Natural killer cell (primary cell): ENCODE measurements at regions not wholly inside any gene's neighbourhood (a gene's known extent, or its start where the extent isn't known, plus 50 kb on each side); places are given as distances from the start of the nearest gene placed in this dataset.

Source experiments
- ATAC-seq, 3 donors: fragments of 150-1000 bp in 2 of 3; fragments of 200-7000 bp in 1 of 3; cut with Tn5 transposase; 1 replicate in 1 of 3; 2 replicates in 2 of 3; pipeline ENCODE4 v1.10.0; 2021; ENCODE audit warnings: mild to moderate bottlenecking in 2 of 3, moderate library complexity in 2 of 3
- DNase-seq, 2 donors: peaks; one replicate each; pipeline versions ENCODE4 v3.0.0 to v3.0.0-alpha.2; 2013 to 2021; ENCODE audit warnings: mixed read lengths in 1 of 2
- H3K27ac ChIP-seq: one replicate; pipeline ENCODE4 v1.5.1; 2013; ENCODE audit warnings: mild to moderate bottlenecking, low read length
- H3K27me3 ChIP-seq: one replicate; pipeline ENCODE4 v1.6.1; 2013; ENCODE audit warnings: low read length; ENCODE audit not compliant: control insufficient read depth, insufficient read depth
- H3K36me3 ChIP-seq: one replicate; pipeline ENCODE4 v1.6.1; 2013; ENCODE audit warnings: low read length; ENCODE audit not compliant: control insufficient read depth, insufficient read depth
- H3K4me1 ChIP-seq: one replicate; pipeline ENCODE4 v1.6.1; 2013; ENCODE audit warnings: low read length; ENCODE audit not compliant: control insufficient read depth, insufficient read depth
- H3K4me3 ChIP-seq: one replicate; pipeline ENCODE4 v1.5.1; 2013; ENCODE audit warnings: low read length
- H3K9me3 ChIP-seq: one replicate; pipeline ENCODE4 v1.6.1; 2013; ENCODE audit warnings: low read length; ENCODE audit not compliant: control insufficient read depth, insufficient read depth
- H3K27ac Mint-ChIP-seq, 2 donors: one replicate each; pipeline ENCODE4 v1.8.0; 2022; ENCODE audit warnings: mild to moderate bottlenecking in 2 of 2, mixed read lengths in 2 of 2, moderate library complexity in 1 of 2
- H3K27me3 Mint-ChIP-seq, 2 donors: one replicate each; pipeline ENCODE4 v1.8.0; 2022; ENCODE audit warnings: low read depth in 2 of 2, mixed read lengths in 2 of 2
- H3K36me3 Mint-ChIP-seq: one replicate; pipeline ENCODE4 v1.8.0; 2022; ENCODE audit warnings: mixed read lengths
- H3K4me1 Mint-ChIP-seq, 2 donors: one replicate each; pipeline ENCODE4 v1.8.0; 2022; ENCODE audit warnings: mixed read lengths in 2 of 2
- H3K4me3 Mint-ChIP-seq: one replicate; pipeline ENCODE4 v1.8.0; 2022; ENCODE audit warnings: mild to moderate bottlenecking, moderate library complexity, mixed read lengths
- H3K9me3 Mint-ChIP-seq, 2 donors: one replicate each; pipeline ENCODE4 v1.8.0; 2022; ENCODE audit warnings: mixed read lengths in 2 of 2
- CTCF ChIP-seq: fragments of 200-600 bp; IDR thresholded peaks from one replicate; pipeline ENCODE4 v1.8.0; 2022; ENCODE audit warnings: antibody characterized with exemption
- WGBS: methylation state at CpG from one replicate; pipeline ENCODE4 v1.1.7; 2013; ENCODE audit warnings: missing lambda C conversion rate; ENCODE audit not compliant: insufficient coverage; 5-methylcytosine and 5-hydroxymethylcytosine counted together
- intact Hi-C: fragments of 100-400 bp; cut with micrococcal nuclease; formaldehyde crosslinking; loops from one replicate; pipeline ENCODE4 v1.14.2; 2022

GRCh38 chr3:164397462-164397861 lies 680.8 kb downstream of the SI start:
- Histone ChIP-seq H3K27ac (no peak overlapping the region), H3K27me3 (no peaks in the 10 kb centered on the region), H3K4me1 (no peaks in the 10 kb centered on the region), H3K9me3 (no peaks in the 10 kb centered on the region), H3K4me3 (no peak overlapping the region), H3K36me3 (no peaks in the 10 kb centered on the region)
- H3K27me3 Mint-ChIP-seq: no peaks in the 10 kb centered on the region
- intact Hi-C loops: no loop called here
- no peak overlapping the region for H3K4me3 Mint-ChIP-seq
- H3K9me3 Mint-ChIP-seq: peaks cover 5 to 6% of the 10 kb centered on the region in 2 donors
- TF ChIP-seq CTCF: no peak
- DNase-seq (no peak), ATAC-seq (no peak)
- H3K36me3 Mint-ChIP-seq: peaks cover 7% of the 10 kb centered on the region
- no peaks in the 10 kb centered on the region for H3K4me1 Mint-ChIP-seq
- H3K27ac Mint-ChIP-seq: no peak overlapping the region

DNA sequence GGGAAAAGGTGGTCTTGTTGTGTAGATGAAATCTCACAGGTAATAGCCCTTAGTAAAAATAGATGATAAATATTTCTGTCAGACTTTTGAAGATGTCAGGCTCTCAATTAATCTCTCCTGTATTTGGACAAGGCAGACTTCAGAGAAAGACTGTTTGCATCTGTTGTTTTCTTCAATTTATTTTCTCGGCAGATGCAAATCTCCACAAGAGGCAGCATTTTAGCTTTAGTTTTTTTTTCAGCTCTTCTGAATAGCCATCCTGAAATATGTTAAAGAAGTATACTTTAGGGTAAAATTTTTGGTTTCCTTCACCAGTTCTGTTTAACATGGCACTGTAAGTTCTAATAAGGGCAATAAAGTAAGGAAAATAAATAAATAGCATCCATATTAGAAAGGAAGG lies 685.1 kb downstream of the SI start:
- Histone ChIP-seq H3K4me1 (no peaks in the 10 kb centered on the region), H3K27me3 (no peaks in the 10 kb centered on the region), H3K36me3 (no peaks in the 10 kb centered on the region), H3K27ac (no peak overlapping the region), H3K9me3 (peaks cover 4% of the 10 kb centered on the region), H3K4me3 (no peak overlapping the region)
- WGBS: 67% methylated on average over 1 of the region's 1 CpG
- Mint-ChIP-seq H3K4me3 (no peak overlapping the region), H3K27ac (no peak overlapping the region), H3K27me3 (no peaks in the 10 kb centered on the region), H3K4me1 (no peaks in the 10 kb centered on the region), H3K9me3 (peaks cover 9 to 14% of the 10 kb centered on the region in 2 donors), H3K36me3 (peaks cover 12% of the 10 kb centered on the region)
- TF ChIP-seq CTCF: no peak
- ATAC-seq (no peak), DNase-seq (no peak)
- intact Hi-C loops: no loop called here

DNA sequence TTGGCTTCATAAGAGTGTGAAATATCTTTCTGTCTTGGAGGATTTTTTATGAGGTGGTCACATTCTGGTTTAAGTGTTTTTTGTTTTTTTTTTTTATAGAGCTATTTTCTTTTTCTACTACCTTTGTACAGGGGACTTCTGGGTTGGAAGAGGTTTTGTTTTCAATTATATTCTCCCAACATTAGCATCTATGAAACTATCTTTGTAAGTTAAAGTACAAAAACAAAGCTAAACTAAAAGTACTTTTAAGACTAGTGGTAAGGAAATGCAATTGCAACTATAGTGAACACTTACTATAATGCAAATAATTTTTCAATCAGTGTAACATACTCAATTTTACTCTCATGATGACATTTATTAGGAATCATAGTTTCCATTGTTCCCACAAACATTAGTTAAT lies 688.2 kb downstream of the SI start:
- Mint-ChIP-seq H3K27ac (no peak overlapping the region), H3K9me3 (peaks cover 9 to 21% of the 10 kb centered on the region in 2 donors), H3K27me3 (no peaks in the 10 kb centered on the region), H3K4me1 (no peaks in the 10 kb centered on the region), H3K36me3 (peaks cover 12% of the 10 kb centered on the region), H3K4me3 (no peak overlapping the region)
- no peak for ATAC-seq
- H3K27ac ChIP-seq: no peak overlapping the region
- intact Hi-C loops: no loop called here
- no peaks in the 10 kb centered on the region for H3K36me3 ChIP-seq
- DNase-seq: no peak
- no peak overlapping the region for H3K4me3 ChIP-seq
- peaks cover 14% of the 10 kb centered on the region for H3K9me3 ChIP-seq
- no peaks in the 10 kb centered on the region for H3K4me1 ChIP-seq
- TF ChIP-seq CTCF: no peak
- no peaks in the 10 kb centered on the region for H3K27me3 ChIP-seq

GRCh38 chr3:164387236-164387635 lies 691.1 kb downstream of the SI start:
- Histone ChIP-seq H3K27ac (no peak overlapping the region), H3K27me3 (no peaks in the 10 kb centered on the region), H3K9me3 (peaks cover 14% of the 10 kb centered on the region), H3K4me1 (no peaks in the 10 kb centered on the region), H3K4me3 (no peak overlapping the region), H3K36me3 (no peaks in the 10 kb centered on the region)
- no peak for ATAC-seq
- no peaks in the 10 kb centered on the region for H3K27me3 Mint-ChIP-seq
- no peak for TF ChIP-seq CTCF
- WGBS: no CpG with 5 or more reads among the region's 1 CpG
- H3K27ac Mint-ChIP-seq: no peak overlapping the region
- intact Hi-C loops: no loop called here
- H3K36me3 Mint-ChIP-seq: peaks cover 5% of the 10 kb centered on the region
- DNase-seq: no peak
- H3K4me1 Mint-ChIP-seq: no peaks in the 10 kb centered on the region
- peaks cover 10 to 19% of the 10 kb centered on the region in 2 donors for H3K9me3 Mint-ChIP-seq
- no peak overlapping the region for H3K4me3 Mint-ChIP-seq
